GM12874 (cell line): ENCODE measurements at regions not wholly inside any gene's neighbourhood (a gene's known extent, or its start where the extent isn't known, plus 50 kb on each side); places are given as distances from the start of the nearest gene placed in this dataset.

Experiments used
- CTCF ChIP-seq: IDR thresholded peaks from 2 replicates; pipeline ENCODE4 v1.5.1; 2011; ENCODE audit warnings: low read depth, mild to moderate bottlenecking, control low read depth, low read length, moderate library complexity; ENCODE audit not compliant: insufficient read depth

GRCh38 chr2:122072666-122073065, 317.2 kb downstream of the TSN start:
- TF ChIP-seq CTCF = no peak

- no peak for TF ChIP-seq CTCF
Observed at GRCh38 chr2:122074201-122074600, 318.8 kb downstream of the TSN start.

GRCh38 chr2:122075381-122075780, 319.9 kb downstream of the TSN start:
- no peak for TF ChIP-seq CTCF

GRCh38 chr2:122077114-122077513, 321.7 kb downstream of the TSN start:
- no peak for TF ChIP-seq CTCF

GRCh38 chr2:122077771-122078170, 322.3 kb downstream of the TSN start:
- no peak for TF ChIP-seq CTCF

- TF ChIP-seq CTCF = no peak
Observed at GRCh38 chr2:122078451-122078850, 323.0 kb downstream of the TSN start.

- TF ChIP-seq CTCF = no peak
Observed at GRCh38 chr2:122079844-122080243, 324.4 kb downstream of the TSN start.

- TF ChIP-seq CTCF = no peak
Observed at GRCh38 chr2:122080316-122080715, 324.9 kb downstream of the TSN start.
